ENCODE measurements at regions not wholly inside any gene's neighbourhood (a gene's known extent, or its start where the extent isn't known, plus 50 kb on each side); places are given as distances from the start of the nearest gene placed in this dataset.

- no peak for DNase-seq (ENCODE audit: low spot score)
Measured at GRCh38 chr14:66115740-66116502, 370.2 kb upstream of the CCDC196 start.

- DNase-seq (ENCODE audit: low spot score), result no peak
Measured at GRCh38 chr14:66116732-66117131, 369.4 kb upstream of the CCDC196 start.

GRCh38 chr14:66117600-66117999 is 368.6 kb upstream of the CCDC196 start:
- peak; percentile 75 for DNase-seq (ENCODE audit: low spot score)

- DNase-seq (ENCODE audit: low spot score), result no peak
Measured at GRCh38 chr14:66119606-66120231, 366.5 kb upstream of the CCDC196 start.

- DNase-seq (ENCODE audit: low spot score), result no peak
Measured at GRCh38 chr14:66120402-66120801, 365.8 kb upstream of the CCDC196 start.

GRCh38 chr14:66121859-66122258 is 364.3 kb upstream of the CCDC196 start:
- DNase-seq (ENCODE audit: low spot score), result no peak

GRCh38 chr14:66129224-66129623 is 356.9 kb upstream of the CCDC196 start:
- no peak for DNase-seq (ENCODE audit: low spot score)

GRCh38 chr14:66131111-66131510 is 355.1 kb upstream of the CCDC196 start:
- no peak for DNase-seq (ENCODE audit: low spot score)

- DNase-seq (ENCODE audit: low spot score), result no peak
Measured at GRCh38 chr14:66133666-66134065, 352.5 kb upstream of the CCDC196 start.

- DNase-seq (ENCODE audit: low spot score), result no peak
Measured at GRCh38 chr14:66135831-66136230, 350.3 kb upstream of the CCDC196 start.

GRCh38 chr14:66137081-66137480 is 349.1 kb upstream of the CCDC196 start:
- no peak for DNase-seq (ENCODE audit: low spot score)

- DNase-seq (ENCODE audit: low spot score), result no peak
Measured at GRCh38 chr14:66139432-66139831, 346.7 kb upstream of the CCDC196 start.

GRCh38 chr14:66140213-66140918 is 345.8 kb upstream of the CCDC196 start:
- no peak for DNase-seq (ENCODE audit: low spot score)

GRCh38 chr14:66140963-66141362 is 345.2 kb upstream of the CCDC196 start:
- DNase-seq (ENCODE audit: low spot score), result no peak

- DNase-seq (ENCODE audit: low spot score), result no peak
Measured at GRCh38 chr14:66141733-66142132, 344.4 kb upstream of the CCDC196 start.

- no peak for DNase-seq (ENCODE audit: low spot score)
Measured at GRCh38 chr14:66143387-66144112, 342.6 kb upstream of the CCDC196 start.

- DNase-seq (ENCODE audit: low spot score), result no peak
Measured at GRCh38 chr14:66152302-66152701, 333.9 kb upstream of the CCDC196 start.

- no peak for DNase-seq (ENCODE audit: low spot score)
Measured at GRCh38 chr14:66152747-66153146, 333.4 kb upstream of the CCDC196 start.

- no peak for DNase-seq (ENCODE audit: low spot score)
Measured at GRCh38 chr14:66163023-66163422, 323.1 kb upstream of the CCDC196 start.

GRCh38 chr14:66165337-66165736 is 320.8 kb upstream of the CCDC196 start:
- no peak for DNase-seq (ENCODE audit: low spot score)

- no peak for DNase-seq (ENCODE audit: low spot score)
Measured at GRCh38 chr14:66174453-66174891, 311.7 kb upstream of the CCDC196 start.

GRCh38 chr14:66177935-66178334 is 308.2 kb upstream of the CCDC196 start:
- DNase-seq (ENCODE audit: low spot score), result no peak

Measured in RKO (cell line).